ENCODE measurements at regions not wholly inside any gene's neighbourhood (a gene's known extent, or its start where the extent isn't known, plus 50 kb on each side); places are given as distances from the start of the nearest gene placed in this dataset.
"Not testable (repeated sequence)": the region's sequence is repeated elsewhere in the genome, so short reads cannot be mapped to it uniquely, and the experiment has no call there.

DNA sequence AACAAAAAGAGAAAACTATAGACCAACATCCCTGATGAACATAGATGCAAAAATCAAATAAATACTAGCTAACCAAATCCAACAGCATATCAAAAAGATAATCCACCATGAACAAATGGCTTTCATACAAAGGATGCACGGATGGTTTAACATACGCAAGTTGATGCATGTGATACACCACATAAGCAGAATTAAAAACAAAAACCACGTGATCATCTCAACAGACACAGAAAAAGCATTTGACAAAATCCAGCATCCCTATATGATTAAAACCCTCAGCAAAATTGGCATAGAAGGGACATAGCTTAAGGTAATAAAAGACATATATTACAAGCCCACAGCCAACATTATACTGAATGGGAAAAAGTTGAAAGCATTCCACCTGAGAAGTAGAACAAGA is 125.9 kb downstream of the RTP4 start:
- FAIRE-seq; BruUV-seq (replicated peaks); POLR2A ChIA-PET: not testable (repeated sequence)

DNA sequence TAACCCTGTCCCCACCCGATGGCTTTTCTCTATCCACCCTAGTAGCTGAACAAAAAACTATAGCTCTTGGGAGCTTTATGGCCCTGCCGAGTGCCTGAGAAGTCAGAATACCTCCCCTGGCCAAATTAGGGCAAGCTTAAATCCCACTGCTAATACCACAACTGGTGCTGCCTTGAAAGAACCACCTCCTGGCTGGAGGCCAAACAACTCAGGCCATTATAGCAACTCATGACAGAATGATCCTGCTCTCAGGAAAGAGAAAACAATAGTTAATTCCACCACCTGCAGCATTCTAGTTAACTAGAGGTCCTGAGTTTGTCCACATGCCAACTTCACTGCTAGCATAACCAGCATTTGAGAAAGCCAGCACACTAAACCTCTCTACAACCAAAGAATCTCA is 123.2 kb downstream of the RTP4 start:
- Histone ChIP-seq H4K20me1 (replicated peaks; ENCODE audit: control insufficient read depth, insufficient read depth, low read length) (no peaks in the 10 kb centered on the region), H3K79me2 (ENCODE audit: control insufficient read depth, insufficient read depth, low read length) (no peaks in the 10 kb centered on the region), H3K27ac (ENCODE audit: extremely low read depth, low read depth, low read length) (no peak overlapping the region), H3K9me1 (ENCODE audit: control insufficient read depth, insufficient read depth, low read length) (no peaks in the 10 kb centered on the region), H3K4me1 (replicated peaks in 1 of 2; ENCODE audit: control insufficient read depth in 2 of 2, insufficient read depth in 2 of 2, low read length in 2 of 2) (no peaks in the 10 kb centered on the region), H2AFZ (ENCODE audit: low read depth, low read length) (no peak overlapping the region), H3K9me3 (replicated peaks; ENCODE audit: control insufficient read depth, insufficient read depth, low read depth, low read length) (no peaks in the 10 kb centered on the region), H3K9ac (ENCODE audit: insufficient read depth in 1 of 2, low read depth in 2 of 2, low read length in 2 of 2) (no peak overlapping the region), H3K27me3 (ENCODE audit: control insufficient read depth in 2 of 2, insufficient read depth in 2 of 2, low read length in 2 of 2) (no peaks in the 10 kb centered on the region), H3K4me3 (no peak overlapping the region), H3K36me3 (ENCODE audit: control insufficient read depth, insufficient read depth, low read length) (no peaks in the 10 kb centered on the region), H3K4me2 (ENCODE audit: insufficient read depth, low read length) (no peak overlapping the region)
- WGBS (ENCODE audit: insufficient coverage, low coverage, missing lambda C conversion rate) = 4% methylated on average over 2 of the region's 2 CpGs
- BruUV-seq (replicated peaks) = no TSS peak
- ATAC-seq (no peak), DNase-seq (ENCODE audit: extremely low read depth in 1 of 4, low spot score in 3 of 4) (no peak), FAIRE-seq (no peak)
- in situ Hi-C loops (cut with MboI) = no loop called here
- ChIA-PET CTCF (ENCODE audit: low intra/inter-chr PET ratio) (no interaction called here), POLR2A (no interaction called here)
- intact Hi-C loops (cut with micrococcal nuclease) = no loop called here
- TF ChIP-seq ZNF175 (CRISPR knock-in tag; IDR thresholded peaks at IDR 0.05; ENCODE audit: low read depth) = no peak
- TF ChIP-seq, protein P1, sequence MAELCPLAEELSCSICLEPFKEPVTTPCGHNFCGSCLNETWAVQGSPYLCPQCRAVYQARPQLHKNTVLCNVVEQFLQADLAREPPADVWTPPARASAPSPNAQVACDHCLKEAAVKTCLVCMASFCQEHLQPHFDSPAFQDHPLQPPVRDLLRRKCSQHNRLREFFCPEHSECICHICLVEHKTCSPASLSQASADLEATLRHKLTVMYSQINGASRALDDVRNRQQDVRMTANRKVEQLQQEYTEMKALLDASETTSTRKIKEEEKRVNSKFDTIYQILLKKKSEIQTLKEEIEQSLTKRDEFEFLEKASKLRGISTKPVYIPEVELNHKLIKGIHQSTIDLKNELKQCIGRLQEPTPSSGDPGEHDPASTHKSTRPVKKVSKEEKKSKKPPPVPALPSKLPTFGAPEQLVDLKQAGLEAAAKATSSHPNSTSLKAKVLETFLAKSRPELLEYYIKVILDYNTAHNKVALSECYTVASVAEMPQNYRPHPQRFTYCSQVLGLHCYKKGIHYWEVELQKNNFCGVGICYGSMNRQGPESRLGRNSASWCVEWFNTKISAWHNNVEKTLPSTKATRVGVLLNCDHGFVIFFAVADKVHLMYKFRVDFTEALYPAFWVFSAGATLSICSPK (IDR thresholded peaks at IDR 0.05; ENCODE audit: borderline replicate concordance) = no peak
- no peak for TF ChIP-seq ZNF696 (CRISPR knock-in tag; conservative IDR thresholded peaks at IDR 0.05)
- TF ChIP-seq ZBTB49 (CRISPR knock-in tag; IDR thresholded peaks at IDR 0.05; ENCODE audit: borderline replicate concordance) = no peak

More for the DNA sequence above, 125.9 kb downstream of the RTP4 start:
- H3K27ac ChIP-seq (ENCODE audit: extremely low read depth, low read depth, low read length); DNase-seq (ENCODE audit: extremely low read depth in 1 of 4, low spot score in 3 of 4); H4K20me1 ChIP-seq (replicated peaks; ENCODE audit: control insufficient read depth, insufficient read depth, low read length); in situ Hi-C loops (cut with MboI); H3K27me3 ChIP-seq (ENCODE audit: control insufficient read depth in 2 of 2, insufficient read depth in 2 of 2, low read length in 2 of 2); H3K4me3 ChIP-seq; CTCF ChIA-PET (ENCODE audit: low intra/inter-chr PET ratio); H3K79me2 ChIP-seq (ENCODE audit: control insufficient read depth, insufficient read depth, low read length); H3K9me1 ChIP-seq (ENCODE audit: control insufficient read depth, insufficient read depth, low read length); H3K4me1 ChIP-seq (replicated peaks in 1 of 2; ENCODE audit: control insufficient read depth in 2 of 2, insufficient read depth in 2 of 2, low read length in 2 of 2); H3K9me3 ChIP-seq (replicated peaks; ENCODE audit: control insufficient read depth, insufficient read depth, low read depth, low read length); ATAC-seq; H2AFZ ChIP-seq (ENCODE audit: low read depth, low read length); H3K9ac ChIP-seq (ENCODE audit: insufficient read depth in 1 of 2, low read depth in 2 of 2, low read length in 2 of 2); H3K36me3 ChIP-seq (ENCODE audit: control insufficient read depth, insufficient read depth, low read length); H3K4me2 ChIP-seq (ENCODE audit: insufficient read depth, low read length); intact Hi-C loops (cut with micrococcal nuclease): not testable (repeated sequence)
- 2% methylated on average over 3 of the region's 3 CpGs for WGBS (ENCODE audit: insufficient coverage, low coverage, missing lambda C conversion rate)
- peak; percentile 58; the same call in 1 of the 2 replicates for TF ChIP-seq TFE3 (CRISPR knock-in tag; IDR thresholded peaks at IDR 0.05)

Data from K562 (cell line).